GM21786 (cell line): ENCODE measurements at regions not wholly inside any gene's neighbourhood (a gene's known extent, or its start where the extent isn't known, plus 50 kb on each side); places are given as distances from the start of the nearest gene placed in this dataset.

Experiments used
- ATAC-seq: cut with Tn5 transposase; IDR thresholded peaks from one replicate; pipeline ENCODE4 v1.9.1; 2021; ENCODE audit not compliant: unreplicated experiment

DNA sequence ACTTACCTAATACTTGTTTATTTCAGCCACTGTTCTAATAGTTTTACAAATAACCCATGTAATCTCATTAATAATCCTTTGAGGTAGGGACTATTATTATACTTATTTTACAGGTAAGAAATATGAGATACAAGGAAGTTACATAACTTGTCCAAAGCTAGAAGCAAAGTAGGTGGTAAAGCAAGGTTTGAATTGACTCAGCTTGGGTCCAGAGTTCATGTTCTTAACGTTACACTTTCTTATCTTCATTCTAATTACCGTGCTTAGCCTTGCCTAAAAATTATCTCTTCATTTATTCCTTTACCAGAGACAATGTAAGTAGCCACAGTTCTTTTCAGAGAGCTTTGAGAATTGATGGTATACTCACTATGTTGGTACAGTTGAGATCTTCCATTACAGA, 743.6 kb downstream of the KCNJ3 start:
- ATAC-seq = no peak

DNA sequence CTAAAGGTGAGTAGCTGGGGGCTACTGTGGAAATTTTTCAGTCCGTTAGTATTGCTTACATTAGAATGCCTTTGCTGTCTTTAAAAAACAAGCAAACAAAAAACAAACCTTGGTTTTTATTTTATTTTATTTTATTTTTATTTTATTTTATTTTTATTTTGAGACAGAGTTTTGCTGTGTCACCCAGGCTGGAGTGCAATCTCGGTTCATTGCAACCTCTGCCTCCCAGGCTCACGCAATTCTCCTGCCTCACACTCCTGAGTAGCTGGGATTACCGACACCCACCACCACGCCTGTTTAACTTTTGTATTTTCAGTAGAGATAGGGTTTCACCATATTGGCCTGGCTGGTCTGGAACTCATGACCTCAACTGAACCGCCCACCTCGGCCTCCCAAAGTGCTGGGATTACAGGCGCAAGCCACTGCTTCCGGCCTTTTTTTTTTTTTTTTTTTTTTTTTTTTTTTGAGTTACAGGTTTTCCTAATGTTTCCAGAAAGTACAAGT, 732.6 kb downstream of the KCNJ3 start:
- ATAC-seq = no peak

DNA sequence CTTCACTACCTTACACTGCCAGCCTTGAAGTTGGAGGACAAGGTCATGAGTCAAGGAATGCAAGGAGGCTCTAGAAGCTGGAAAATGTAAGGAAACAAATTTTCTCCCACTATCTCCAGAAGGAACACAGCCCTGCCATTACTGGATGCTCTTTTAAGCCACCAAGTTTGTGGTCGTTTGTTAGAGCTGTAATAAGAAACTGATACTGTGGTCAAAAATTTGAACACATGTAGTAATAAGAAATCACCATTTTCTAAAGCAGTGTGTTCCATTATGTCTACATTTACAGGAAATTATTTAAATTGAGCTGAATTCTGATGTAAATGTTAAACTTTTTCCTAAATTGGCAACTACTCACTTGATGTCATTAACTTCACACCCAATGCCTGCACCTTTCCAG, 729.0 kb downstream of the KCNJ3 start:
- ATAC-seq = no peak

DNA sequence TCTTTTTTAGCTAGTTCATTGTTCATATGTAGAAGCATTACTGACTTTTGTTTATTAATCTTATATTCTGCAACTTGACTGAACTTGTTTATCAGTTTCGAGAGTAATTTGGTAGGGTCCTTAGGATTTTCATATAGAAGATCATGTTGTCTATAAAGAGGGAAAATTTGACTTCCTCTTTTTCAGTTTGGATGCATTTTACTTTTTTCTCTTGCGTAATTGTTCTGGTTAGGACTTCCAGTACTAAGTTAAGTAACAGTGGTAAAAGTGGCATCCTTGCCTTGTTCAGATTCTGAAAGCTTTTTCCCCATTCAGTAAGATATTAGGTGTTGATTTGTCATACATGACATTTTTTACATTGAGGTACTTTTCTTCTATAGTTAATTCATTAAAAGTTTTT, 726.0 kb downstream of the KCNJ3 start:
- ATAC-seq = no peak

DNA sequence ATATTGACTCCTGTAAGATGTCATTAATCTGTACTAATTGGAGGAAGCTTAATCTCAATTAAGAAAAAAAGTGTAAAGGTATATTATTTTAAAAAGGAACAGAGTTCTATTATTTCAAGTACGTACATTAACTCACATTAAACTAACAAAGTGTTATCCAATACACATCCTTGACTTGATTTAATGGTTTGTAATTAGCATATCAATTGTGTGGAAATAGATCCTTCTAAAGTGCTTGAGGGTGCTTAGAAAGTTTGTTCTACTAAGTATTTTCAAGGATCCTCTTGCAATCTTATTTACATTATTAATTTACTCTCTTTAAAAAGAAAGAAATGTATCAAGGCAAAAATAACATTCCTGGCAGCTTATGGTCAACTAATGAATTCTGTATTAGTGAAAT, 720.3 kb downstream of the KCNJ3 start:
- ATAC-seq = no peak

DNA sequence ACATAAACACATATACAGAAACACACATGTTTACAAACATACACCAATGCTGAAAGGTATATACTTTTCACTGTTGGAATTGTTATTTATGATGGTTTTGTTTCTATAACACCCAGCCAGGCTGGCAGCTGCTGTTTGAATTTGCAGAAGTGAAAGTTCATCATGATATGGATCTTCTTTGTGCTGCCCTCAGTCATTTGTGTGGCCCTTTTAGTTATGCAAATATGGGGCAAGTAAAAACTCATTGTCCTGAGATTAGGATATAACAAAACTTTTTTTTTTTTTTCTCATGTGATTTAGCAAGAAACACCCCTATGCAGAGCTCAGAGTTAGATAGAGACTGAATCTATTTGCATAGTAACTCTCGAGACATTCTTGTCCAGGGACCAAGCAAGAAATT, 714.1 kb downstream of the KCNJ3 start:
- ATAC-seq = peak; percentile 100

DNA sequence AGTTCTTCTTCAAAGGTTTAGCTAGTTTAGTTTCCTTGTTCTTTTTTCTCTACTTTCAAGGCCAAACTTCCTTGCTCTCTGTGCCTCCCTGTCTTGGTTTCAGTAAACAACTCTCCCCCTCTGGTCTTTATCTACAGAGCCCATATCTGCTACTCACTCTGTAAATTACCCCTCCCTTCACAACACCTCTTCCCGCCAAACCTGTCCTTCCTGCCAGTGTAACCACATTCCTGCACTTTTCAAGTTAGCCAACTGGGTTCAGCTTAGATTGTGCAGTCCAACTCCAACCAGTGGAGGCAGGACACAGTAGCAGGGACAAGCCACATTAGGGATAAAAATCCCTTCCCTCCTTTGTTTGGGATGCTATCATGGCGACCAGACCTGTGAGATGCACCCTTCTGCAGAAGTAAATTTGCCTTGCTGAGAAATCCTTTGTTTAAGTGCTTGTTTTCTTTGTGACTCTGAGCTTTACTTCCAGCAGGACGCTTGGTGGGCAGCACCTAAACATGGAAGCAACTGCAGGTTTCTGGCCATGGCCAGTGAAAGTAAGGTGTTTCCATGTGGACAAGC, 706.0 kb downstream of the KCNJ3 start:
- no peak for ATAC-seq

DNA sequence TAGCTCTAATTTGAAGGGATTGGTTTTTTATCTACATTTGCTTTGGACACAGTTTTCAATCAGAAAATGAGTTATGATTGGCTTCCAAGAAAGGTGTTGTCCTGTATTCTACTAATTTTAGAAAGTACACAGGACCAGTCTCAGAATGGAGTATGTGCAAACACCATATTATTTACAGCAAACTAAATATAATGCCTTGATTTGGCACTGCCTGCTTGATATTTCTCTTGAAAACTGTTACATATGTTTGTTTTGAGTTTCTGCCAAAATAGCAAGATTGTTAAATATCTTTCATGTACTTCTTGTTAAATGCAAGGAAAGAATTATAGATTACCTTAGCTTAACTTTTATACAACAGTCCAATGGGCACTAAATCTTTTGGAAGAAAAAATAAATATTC, 694.9 kb downstream of the KCNJ3 start:
- no peak for ATAC-seq

DNA sequence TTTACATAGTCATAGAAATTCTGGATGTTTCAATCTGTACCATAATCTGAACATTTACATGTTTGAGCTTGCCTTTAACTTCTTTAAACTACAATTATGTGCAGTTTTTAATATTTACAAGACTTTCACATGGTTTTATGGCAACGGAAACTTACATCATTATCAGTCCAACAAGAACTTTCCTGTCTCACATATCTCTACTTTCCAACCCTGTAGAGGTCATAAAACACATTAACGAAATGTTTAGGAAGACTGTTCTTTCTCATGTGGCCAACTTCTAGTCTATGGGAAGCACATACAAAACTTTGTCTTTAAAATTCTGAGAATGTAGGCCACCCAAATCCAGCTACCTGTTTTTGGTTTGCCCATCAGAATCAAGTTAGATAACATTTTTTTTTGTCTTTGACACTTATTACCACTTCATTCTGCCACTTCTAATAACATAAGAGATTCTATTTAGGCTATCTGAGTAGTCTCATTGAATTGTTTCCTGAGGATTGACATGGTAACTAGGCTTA, 693.2 kb downstream of the KCNJ3 start:
- no peak for ATAC-seq

DNA sequence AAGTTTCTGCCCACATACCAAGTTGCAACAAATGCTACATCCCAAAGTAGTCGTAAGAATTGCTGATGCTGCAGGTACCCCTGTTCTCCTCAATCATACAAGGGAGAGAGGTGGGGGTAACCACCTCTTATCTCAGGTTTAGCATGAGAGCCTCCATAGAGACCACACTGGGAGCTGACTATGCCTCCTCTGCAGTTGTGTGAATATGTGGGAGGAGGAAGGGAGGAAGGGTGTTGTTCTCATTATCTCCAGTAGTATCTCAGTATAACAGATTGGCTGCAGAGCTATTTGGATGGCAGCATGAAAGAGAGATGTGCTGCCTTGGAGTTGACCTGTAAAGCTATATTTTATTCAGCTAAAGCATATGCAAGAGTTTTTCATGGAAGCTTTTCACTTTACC, 690.7 kb downstream of the KCNJ3 start:
- ATAC-seq = no peak

DNA sequence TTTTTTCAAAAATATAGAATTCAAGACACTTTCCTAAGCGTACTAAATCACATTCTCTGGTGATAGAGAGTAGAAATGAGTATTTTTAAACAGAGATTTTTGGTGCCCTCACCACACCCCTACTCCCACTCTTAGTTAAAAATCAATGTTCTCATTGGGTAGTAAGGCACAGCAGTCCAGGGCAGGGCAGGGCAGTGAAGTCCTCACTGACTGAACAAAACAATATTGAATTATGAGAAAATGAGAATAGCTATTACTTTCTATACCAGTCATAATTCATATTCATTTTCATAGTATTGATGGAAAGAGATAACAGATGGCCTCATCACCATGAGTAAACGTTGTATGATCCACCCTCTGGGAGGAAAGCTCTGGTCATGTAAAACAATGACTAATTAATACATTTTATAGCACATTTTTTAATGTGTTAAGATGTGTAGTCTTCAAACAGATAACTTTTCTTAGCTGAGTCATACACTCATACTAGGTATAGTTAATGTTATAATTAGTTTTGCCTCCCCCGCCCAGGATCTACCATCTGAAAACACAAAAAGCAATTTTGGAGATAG, 686.1 kb downstream of the KCNJ3 start:
- no peak for ATAC-seq

DNA sequence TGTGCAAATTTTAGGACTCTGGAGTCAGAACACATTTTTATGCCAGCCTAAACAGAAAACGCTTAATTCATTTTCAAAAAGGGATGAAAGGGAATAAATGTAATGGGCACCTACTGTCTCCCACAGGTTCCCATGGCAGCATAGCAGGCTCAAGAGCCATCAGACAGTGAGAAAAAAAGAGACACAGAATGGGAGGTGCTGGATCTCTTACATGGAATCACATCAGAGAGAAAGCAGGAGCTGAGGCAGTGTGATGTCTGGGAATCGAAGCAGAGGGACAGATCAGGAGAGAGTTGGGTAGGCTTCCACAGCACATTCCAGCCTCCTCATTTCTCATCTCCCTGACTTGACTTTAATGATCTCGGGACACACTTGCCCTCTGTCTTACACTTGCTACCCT, 684.3 kb downstream of the KCNJ3 start:
- ATAC-seq = no peak

DNA sequence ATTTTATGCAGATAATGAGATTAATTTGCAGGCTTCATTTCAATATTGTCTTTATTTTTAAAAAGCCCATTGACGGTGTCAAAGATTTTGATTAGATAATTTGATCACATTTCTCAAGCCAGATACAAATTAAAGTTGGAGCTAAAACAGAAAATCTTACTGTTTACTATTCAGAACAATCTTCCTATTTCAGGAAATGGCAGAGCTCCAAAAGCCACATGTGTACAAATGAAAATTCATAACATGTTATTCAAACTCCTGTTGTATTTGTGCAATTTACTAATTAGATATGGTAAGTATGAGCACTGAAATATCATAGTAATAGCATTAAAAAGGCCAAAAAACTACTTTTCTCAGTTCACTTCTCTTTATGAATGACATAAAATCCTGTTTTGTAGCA, 682.9 kb downstream of the KCNJ3 start:
- ATAC-seq = no peak

DNA sequence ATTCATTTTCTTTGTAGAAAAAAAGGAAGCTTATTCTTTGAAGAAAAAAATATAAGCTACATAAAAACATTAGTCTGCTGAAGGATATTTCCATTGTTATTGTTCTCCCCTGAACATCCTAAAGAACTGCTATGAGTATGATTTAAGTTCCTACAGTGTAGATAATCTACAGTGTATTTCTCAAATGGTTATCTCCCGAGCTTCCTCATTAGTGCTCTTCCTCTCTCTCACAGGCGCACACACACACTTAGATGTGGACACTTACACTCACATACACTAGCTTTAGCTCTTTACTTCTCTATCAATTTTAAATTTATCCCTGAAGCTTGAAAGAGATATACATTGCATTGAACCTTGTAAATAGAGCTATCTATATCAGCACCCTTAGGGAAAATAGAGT, 681.0 kb downstream of the KCNJ3 start:
- no peak for ATAC-seq

DNA sequence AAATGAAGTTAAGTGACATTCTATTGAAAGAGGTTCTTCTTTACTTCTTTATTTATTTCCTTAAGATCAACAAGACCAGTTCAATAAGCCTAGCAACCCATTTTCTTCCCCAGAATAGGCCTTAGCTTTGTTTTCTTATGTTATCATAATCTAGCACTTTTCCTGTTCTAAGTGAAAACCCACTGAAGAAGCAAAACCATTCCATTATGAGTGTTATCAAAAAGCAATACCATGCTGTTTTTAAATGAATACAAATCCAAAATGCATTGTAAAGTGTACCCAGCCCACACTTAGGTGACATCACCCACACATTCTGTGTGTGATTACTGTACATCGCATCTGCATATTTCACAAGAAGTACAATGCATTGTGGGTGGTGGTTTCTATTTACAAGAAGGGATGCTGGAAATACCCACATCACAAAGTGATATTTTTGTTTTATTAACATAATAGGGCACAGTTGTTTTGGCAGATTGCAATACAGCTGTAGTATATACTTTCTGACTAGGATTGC, 679.5 kb downstream of the KCNJ3 start:
- ATAC-seq = no peak

DNA sequence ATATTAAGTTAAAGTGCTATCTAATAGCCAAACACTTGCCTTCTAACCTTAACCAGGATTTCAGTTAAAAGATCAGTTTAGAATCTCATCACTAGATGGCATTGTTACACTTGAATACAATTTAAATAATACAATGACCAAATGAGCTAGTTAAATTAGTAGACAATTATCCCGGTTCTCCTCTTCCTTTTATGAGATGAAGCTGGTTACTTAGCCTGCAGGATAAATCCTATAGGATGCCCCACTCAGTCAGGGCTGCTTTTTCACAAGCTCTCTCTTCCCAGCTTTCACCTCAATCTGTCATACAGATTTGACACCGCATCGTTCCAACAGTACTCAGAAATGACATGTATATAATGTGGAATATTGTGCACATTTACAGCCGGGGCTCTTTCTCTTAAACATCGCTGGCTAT, 678.8 kb downstream of the KCNJ3 start:
- peak; percentile 54 for ATAC-seq

DNA sequence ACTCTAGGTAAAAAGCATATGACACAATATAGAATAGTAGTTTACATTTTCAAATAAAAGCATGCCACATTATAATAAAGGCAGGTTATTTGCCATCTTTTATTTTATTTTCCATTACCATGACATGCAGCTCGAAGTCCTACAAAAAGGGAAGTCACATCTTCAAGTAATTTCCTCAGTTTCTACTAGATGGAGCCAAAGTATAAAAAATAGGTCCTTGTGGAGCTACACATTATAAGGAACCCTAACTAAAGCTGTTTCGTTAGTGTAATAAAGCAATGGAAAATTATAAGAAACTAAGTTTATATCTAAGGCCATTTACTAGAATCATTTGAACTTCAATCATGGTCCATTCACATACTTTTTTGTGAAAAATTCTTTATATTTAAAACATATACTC, 674.5 kb downstream of the KCNJ3 start:
- ATAC-seq = no peak

DNA sequence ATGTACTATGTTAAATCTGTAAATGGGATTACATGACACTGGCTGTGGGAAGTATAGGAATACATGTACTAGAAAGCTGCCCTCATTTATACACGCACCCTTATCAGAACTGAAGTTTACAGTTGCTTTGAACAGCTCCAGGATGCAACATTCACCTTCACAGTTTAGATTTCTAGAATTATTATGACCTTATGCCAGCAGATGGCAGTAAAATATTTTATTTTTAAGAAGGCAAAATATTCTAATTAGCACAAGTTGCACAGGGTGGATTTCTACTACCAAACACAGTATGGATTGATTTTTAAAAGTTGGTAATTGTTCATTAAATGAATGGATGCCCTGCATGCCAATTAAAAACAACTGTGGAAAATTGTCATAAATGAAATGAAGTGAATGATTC, 670.4 kb downstream of the KCNJ3 start:
- ATAC-seq = peak; percentile 41

DNA sequence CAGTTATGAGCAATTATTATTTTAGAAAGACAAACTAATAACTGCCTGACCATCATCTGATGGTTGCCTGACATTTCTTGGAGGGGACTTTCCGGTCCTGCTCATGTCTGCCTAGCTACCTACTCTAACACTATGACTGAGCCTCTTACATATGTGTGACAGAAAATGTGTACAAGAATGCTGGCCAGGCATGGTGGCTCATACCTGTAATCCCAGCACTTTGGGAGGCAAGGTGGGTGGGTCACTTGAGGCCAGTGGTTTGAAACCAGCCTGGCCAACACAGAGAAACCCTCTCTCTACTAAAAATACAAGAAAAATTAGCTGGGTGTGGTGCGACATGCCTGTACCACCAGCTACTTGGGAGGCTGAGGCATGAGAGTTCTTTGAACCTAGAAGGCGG, 666.3 kb downstream of the KCNJ3 start:
- no peak for ATAC-seq

DNA sequence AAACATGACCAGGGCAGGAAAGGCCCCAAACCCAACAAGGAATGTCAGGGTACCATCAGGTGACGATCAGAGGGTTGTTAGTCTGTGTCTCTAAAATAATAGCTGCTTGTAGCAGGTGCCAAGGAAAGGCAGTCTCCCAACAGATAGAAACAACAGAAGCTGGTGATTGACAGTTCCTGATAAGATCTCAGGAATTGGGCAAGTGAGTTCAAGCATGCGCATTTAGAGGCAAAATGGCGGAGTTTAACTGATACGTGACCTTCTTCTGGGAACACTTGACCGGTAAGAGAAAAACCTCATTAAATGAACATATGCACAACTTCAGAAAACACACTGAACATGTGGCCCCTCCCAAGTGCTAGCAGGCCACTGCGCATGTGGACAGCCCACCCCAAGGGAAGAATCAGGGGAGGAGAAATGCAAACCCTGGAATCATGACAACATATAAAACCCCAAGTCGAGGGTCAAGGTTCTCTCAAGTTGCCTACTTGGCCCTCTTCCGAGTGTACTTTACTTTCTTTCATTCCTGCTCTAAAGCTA, 664.9 kb downstream of the KCNJ3 start:
- ATAC-seq = no peak

DNA sequence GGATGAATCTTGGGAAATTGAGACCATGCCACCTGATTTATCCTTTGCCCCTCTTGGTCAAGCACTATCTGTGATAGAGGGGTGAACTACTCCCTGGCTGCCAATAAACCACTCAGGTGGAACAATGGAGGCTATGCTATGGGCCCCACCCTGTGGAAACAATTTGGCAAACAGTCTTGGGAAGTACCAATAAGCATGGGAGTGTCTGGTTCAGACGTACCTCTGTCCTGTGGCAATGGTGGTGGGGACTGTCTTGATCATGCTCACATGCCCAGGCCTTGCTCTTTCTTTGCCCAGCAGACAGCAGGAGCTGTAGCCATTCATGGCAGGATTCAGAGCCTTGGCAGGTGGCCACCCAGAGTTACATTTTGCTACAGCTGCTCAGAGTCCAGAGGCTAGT, 658.7 kb downstream of the KCNJ3 start:
- no peak for ATAC-seq

DNA sequence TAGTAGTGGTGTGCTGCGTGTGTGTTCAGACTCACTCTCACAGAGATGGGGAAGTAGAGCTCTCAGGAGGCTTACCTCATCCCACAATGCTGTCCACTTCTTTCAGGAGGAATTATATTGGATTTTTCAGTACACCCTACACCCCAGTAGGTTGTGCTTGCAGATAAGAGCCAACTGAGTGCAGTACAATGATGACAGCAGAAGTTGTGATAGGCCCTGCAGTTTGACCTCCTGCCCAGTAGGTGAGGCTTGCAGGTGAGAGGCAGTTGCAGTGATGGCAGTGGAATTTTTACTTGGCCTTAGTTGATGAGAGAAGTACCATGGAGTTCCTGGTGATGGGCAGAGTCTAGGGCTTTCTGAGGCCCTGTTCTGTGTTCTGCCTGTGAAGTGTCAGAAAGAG, 657.8 kb downstream of the KCNJ3 start:
- no peak for ATAC-seq
